ENCODE measurements at regions not wholly inside any gene's neighbourhood (a gene's known extent, or its start where the extent isn't known, plus 50 kb on each side); places are given as distances from the start of the nearest gene placed in this dataset.
"Not testable (repeated sequence)": the region's sequence is repeated elsewhere in the genome, so short reads cannot be mapped to it uniquely, and the experiment has no call there.

DNA sequence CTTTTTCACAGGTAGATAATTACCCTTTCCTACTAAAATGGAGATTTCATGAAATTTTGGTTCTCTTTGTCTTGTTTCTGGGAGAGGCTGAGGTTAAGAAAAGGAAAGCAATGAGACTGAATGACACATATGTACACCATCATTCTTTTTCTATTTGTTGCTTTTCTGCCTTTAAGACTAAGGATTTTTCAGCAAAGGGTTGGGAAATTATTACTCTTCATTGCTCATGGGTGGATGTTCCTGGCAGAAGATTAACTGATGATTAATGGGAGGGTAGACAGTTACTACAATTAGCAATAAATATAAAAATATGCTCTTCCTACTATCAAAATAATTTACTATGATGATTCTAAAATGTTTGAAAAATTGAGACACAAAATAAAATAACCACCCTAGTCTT is 316.5 kb upstream of the USP24 start:
- DNase-seq (ENCODE audit: low spot score) = no peak

- DNase-seq (ENCODE audit: low spot score) = peak; percentile 28
These were observed 315.8 kb upstream of the USP24 start for GRCh38 chr1:55530749-55531478.

DNA sequence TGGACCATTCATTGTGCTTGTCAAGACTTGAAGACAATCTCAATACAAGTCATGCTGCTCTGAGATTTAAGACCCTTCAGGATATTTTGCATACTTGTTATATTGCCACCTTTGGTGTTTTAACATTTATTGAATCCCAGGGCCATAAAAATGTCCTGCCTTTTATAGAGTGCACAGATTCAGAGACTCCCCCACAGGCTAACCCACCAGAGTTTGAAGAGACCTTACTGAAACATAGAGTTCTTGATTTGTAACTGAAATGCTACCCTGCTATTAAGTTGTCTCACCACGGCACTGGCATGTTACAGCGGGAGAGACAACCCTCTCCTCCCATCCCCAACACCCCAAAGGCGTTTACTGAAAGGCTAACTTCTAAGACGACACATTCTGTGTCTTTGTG is 313.9 kb upstream of the USP24 start:
- DNase-seq (ENCODE audit: low spot score) = no peak

DNA sequence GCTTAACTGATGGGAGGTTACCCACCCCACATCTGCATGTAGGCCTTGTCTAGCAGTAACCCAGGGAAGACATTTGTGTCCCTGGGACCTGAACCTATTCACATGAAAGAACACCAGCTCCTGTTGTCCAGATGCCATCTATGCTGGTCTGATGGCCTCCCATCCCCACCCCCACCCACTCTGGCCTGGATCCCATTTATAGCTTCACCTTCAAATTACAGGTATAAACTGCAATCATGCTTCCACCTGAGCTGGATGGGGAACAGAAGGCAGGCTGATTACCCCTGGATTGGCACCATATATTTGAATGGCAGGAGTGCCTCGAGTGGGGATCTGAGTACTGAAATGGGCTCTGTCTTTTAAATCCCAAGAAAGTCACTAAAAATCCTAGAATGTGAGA is 312.7 kb upstream of the USP24 start:
- DNase-seq (ENCODE audit: low spot score) = no peak

DNA sequence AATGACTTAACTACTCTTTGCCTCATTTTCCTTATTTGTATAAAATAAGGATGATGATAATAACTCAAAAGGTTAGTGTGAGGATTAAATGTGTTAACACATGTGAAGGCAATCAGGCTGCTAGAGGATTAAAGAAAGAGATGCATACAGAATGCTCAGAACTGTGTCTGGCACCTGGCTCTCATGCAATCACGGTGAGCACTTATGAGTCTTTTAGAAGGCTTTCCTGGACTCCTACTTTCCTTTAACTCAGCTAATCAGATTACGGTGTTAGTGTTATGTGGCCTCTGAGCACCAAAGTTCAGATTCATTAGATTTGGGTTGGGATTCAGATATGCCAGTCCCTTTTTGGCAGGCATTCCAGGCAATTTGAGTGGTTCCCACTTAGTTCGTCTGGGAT is 311.6 kb upstream of the USP24 start:
- DNase-seq (ENCODE audit: low spot score) = no peak

DNA sequence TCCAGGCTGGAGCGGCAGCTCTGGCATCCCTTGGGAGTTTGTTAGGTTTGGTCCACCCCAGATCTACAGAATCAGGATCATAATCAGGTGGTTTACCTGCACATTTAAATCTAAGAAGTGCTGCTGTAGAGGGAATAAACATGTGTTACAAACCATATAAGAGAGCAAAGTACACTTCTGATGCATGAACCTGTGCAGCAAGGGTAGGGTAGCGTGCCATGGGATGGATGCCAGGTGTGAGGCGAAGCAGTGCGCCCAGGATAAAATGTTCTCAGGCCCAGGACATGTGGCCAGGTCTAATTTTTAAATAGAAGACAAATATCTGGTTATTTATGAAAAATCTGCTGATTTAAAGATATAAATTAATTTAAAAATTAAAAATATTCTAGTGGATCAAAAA is 308.8 kb upstream of the USP24 start:
- DNase-seq (ENCODE audit: low spot score) = no peak

DNA sequence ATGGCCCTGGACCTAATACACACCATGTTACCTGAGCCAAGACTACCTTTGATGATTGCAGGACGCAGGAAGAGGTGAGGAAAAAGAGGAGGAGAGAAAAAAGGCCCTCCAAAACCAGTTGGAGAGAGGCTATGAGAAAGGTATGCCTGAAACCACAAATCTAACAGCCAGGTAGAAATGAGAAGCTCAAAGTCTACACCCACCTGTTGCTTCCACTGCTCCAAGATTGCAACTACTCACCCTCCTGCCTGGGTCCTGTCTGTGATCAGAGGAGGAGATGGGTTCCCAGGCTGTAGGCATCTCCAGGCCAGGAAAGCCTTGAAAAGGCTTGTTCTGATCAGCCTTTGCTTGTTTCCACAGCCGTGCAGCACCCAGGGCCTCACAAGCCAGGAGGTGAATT is 307.8 kb upstream of the USP24 start:
- no peak for DNase-seq (ENCODE audit: low spot score)

DNA sequence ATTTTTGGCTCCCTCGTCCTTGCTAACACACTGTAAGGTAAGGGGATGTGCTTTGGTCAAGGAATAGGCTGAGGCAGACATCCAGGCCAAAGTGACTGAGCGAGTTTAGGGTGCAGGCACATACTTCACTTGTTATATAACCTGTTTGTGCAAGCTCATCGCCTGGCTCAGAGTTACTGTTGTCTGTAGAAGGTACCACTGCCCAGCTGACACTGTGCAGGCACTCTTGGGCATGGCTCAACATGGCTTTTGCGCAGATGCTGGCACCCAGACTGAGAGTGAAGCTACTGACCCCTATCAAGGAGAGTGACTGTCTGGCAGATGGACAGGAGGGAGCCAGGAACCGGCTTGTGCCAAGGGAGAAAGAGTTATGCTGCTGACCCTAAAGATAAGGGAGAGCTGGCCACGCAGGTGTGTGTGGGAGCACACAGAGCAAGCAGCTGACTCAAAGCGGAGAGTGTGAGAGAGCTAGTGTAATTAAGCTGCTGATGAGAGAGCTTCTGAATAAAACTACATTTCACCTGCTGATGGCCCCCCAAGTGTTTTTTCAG is 307.3 kb upstream of the USP24 start:
- DNase-seq (ENCODE audit: low spot score) = no peak

GRCh38 chr1:55520861-55521260 is 305.7 kb upstream of the USP24 start:
- no peak for DNase-seq (ENCODE audit: low spot score)

DNA sequence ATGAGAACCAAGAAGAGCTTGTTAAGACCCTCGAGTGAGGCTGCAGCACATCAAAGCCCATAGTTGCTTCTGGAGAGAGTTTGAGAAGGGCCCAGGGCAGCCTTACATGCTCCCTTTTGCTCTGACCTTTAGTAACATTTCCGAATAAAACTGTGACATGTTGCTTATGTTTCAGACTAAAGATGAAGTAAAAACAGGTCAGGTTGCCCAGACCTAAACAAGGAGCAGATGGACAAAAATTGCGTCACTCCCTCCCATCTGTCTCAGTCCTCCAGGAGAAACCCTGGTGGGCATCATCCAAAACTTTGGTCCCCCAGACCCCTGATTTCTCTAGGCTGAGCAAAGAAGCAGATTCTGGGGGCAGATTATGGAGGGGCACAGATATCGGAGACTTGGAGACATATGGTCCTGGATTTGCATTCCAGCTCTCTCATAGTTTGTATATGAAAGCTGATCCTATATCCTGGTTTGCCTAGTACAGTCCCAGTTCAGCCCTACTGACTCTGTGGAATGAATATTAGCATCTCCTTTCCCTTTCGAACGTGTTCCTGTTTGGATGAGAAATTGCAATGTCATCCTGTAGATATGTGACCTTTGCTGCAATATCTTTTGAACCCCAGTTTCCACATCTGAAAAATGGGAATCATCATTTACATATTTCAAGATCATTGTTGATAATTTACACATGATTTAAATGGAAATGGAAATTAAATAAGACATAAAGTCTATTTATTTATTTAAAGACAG is 304.9 kb upstream of the USP24 start:
- no peak for DNase-seq (ENCODE audit: low spot score)

GRCh38 chr1:55519276-55519675 is 304.1 kb upstream of the USP24 start:
- no peak for DNase-seq (ENCODE audit: low spot score)

DNA sequence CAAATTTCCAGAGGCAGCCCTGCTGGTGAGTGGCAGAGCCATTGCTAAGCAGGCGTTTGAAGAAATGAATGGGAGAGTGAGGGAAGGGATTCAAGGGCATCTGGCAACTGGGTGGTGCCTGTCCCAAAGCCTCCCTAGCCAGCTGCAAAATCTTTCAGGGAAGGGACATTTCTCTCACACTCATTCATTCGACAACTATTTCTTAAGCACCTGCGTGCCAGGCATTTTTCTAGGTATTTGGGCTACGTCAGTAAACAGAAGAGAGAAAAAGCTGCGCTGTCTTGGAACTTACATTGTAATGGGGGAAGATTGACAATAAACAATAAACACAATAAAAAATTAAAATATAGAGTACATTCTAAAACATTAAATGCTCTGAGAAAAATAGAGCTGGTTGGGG is 301.9 kb upstream of the USP24 start:
- DNase-seq (ENCODE audit: low spot score) = no peak

DNA sequence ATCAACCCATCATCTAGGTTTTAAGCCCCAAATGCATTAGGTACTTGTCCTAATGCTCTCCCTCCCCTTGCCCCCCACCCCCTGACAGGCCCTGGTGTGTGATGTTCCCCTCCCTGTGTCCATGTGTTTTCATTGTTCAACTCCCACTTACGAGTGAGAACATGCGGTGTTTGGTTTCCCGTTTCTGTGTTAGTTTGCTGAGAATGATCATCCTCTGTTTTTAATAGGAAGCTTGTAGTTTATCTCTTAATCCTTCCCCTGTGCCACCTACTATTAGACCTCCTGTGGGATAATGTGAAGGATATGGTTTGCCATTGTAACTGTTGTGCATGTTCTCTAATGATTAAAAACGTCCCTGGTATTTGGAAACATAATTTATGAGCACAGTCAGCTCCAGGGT is 299.4 kb upstream of the USP24 start:
- DNase-seq (ENCODE audit: low spot score) = not testable (repeated sequence)

DNA sequence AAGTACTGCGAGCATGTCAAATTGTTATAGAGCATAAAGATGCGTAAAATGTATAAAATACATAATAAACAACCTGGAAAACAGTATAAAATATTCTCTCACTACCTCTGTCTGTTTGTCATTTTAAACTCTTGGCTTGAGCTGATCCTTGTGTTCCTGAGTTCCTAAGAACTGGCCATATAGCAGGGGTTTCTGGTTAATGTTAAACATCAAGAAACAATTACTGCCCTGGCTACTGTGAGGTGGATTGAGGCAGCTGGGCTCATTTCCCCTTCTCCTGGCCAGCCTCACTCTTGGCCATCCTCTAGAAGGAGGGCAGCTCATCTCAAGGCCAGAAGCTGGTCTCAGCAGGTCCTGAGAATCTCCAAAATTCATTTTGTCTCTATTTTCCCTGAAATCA is 297.3 kb upstream of the USP24 start:
- DNase-seq (ENCODE audit: low spot score) = no peak

- no peak for DNase-seq (ENCODE audit: low spot score)
These were observed 292.4 kb upstream of the USP24 start for GRCh38 chr1:55507578-55507931.

GRCh38 chr1:55506740-55507577 is 291.8 kb upstream of the USP24 start:
- no peak for DNase-seq (ENCODE audit: low spot score)

GRCh38 chr1:55505326-55505725 is 290.2 kb upstream of the USP24 start:
- no peak for DNase-seq (ENCODE audit: low spot score)

DNA sequence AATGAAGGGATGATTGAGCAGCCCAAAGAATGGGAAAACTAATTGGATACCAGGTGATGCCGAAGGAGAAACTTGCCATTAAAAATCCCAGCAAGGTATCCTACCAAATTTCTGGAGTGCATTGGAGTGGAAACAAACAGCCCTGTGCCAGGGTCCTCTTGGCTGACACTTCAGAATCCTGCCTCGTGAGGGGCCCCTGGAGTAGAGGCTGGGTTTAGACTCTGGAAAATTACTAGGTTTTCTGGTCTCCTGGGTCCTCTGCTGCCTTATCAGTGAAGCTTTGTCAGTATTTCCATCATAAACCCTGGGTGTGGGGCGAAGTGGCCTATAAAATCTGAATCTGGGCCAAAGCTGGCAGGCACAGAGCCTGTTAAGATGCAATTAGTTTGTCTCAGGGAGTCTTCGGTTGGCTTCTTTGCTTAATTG is 289.2 kb upstream of the USP24 start:
- DNase-seq (ENCODE audit: low spot score) = no peak

DNA sequence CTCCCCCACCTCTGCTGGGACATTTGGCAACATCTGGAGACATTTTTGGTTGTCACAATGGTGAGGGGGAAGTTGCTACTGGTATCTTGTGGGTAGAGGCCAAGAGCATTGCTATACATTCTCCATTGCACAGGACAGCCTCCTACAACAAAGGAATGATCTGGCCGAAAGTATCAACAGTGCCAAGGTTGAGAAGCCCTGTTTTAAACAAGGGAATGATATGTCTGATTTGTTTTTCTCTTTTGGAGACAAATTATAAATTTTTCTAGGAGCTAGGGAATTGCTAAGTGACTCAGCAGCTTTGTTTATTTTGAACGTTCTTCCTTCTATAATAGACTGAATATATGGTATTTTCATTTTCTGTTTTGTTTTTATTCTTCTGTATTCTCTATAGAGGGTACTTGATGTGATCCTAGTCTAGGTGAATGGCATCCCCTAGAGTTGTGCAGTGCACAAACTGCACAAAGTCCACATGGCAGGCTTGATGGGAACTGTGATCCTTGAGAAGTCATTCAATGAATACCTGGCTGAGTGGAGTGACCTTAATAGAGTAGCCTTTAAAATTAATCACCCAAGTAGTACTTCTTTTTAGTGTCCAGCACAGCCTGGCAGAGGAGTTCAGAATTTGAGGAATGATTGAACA is 288.6 kb upstream of the USP24 start:
- DNase-seq (ENCODE audit: low spot score) = no peak

DNA sequence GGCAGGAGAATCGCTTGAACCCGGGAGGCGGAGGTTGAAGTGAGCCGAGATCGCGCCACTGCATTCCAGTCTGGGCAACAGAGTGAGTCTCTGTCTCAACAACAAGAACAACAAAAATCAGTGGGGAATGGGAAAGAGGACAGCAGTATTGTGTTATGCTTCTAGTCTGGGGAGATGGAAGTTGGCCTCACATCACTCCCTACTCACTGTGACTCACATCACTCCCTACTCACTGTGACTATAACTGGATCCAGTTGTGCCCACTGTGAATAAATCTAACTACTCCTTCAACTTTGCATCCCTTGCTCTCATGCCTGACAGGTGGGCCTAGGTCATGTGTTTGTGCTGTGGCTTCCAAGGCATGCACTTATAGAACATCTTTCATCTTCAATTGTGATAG is 285.4 kb upstream of the USP24 start:
- no peak for DNase-seq (ENCODE audit: low spot score)

- no peak for DNase-seq (ENCODE audit: low spot score)
These were observed 275.4 kb upstream of the USP24 start for GRCh38 chr1:55490547-55490946.

- DNase-seq (ENCODE audit: low spot score) = no peak
These were observed 269.0 kb upstream of the USP24 start for GRCh38 chr1:55484173-55484572.

Measured in HuH-7.5 (cell line).